OCI-LY7 (cell line): ENCODE measurements at regions not wholly inside any gene's neighbourhood (a gene's known extent, or its start where the extent isn't known, plus 50 kb on each side); places are given as distances from the start of the nearest gene placed in this dataset.

Experiments
- CTCF ChIP-seq: fragments of 200-600 bp; sonication (generic); conservative IDR thresholded peaks from 2 replicates; pipeline ENCODE4 v1.5.1; 2014; ENCODE audit warnings: mild to moderate bottlenecking, antibody characterized with exemption, low read length, moderate library complexity, mixed read lengths
- EZH2phosphoT487 ChIP-seq: fragments of 200-600 bp; sonication (generic); IDR thresholded peaks from 2 replicates; pipeline ENCODE4 v1.6.1; 2018; ENCODE audit warnings: low read depth, borderline replicate concordance, mild to moderate bottlenecking, mixed run types, antibody characterized with exemption, low read length, moderate library complexity, mixed read lengths

GRCh38 chr1:222880587-222880986 is 65.7 kb downstream of the DISP1 start:
- TF ChIP-seq CTCF (no peak), EZH2phosphoT487 (no peak)
